HCT116 (cell line): ENCODE measurements at regions not wholly inside any gene's neighbourhood (a gene's known extent, or its start where the extent isn't known, plus 50 kb on each side); places are given as distances from the start of the nearest gene placed in this dataset.

ENCODE experiments used
- ATAC-seq: fragments of 200-7000 bp; cut with Tn5 transposase; 2 replicates; pipeline ENCODE4 v1.9.1; 2020; ENCODE audit warnings: mild to moderate bottlenecking, moderate library complexity
- BruUV-seq: library from RNA; stranded (reverse); fragments of 400-500 nt; replicated peaks from 2 replicates; lab custom pipeline; 2021; lab: Mats Ljungman, UMichigan
- CTCF ChIA-PET: fragments of 300-600 bp; sonication (Branson Sonifier 250); formaldehyde crosslinking; loops from one replicate; lab custom pipeline; 2021; ENCODE audit warnings: antibody characterized with exemption; lab: Charles Lee
- POLR2A ChIA-PET: fragments of 300-600, 350-600 bp; sonication (Branson Sonifier 250); formaldehyde crosslinking; loops from one replicate; lab custom pipeline; 2021; ENCODE audit warnings: antibody characterized with exemption; lab: Charles Lee
- RAD21 ChIA-PET, 2 experiments: fragments of 300-600 bp; sonication (Branson Sonifier 250); formaldehyde crosslinking; loops; one replicate each; lab custom pipeline; 2023; ENCODE audit warnings: low total read pairs in 2 of 2; ENCODE audit not compliant: uncharacterized antibody in 2 of 2, unreplicated experiment in 2 of 2, low non-redundant PET in 1 of 2; lab: Charles Lee
- DNase-seq: peaks from one replicate; pipeline ENCODE4 v3.0.0-alpha.2; 2010; ENCODE audit warnings: low read depth, low spot score
- H2AFZ ChIP-seq: fragments of 200-600 bp; shearing (Covaris generic), sonication (generic); 2 replicates; pipeline ENCODE4 v1.6.1; 2017; ENCODE audit warnings: low read depth, mixed run types, mixed read lengths, antibody characterized with exemption, low read length; ENCODE audit not compliant: poor library complexity, severe bottlenecking
- H3K27ac ChIP-seq: 2 replicates; pipeline ENCODE4 v1.5.1; 2012; ENCODE audit warnings: low read depth, low read length
- H3K27me3 ChIP-seq: fragments of 200-600 bp; sonication (generic); 2 replicates; pipeline ENCODE4 v1.6.1; 2016; ENCODE audit warnings: mixed run types, low read length, mixed read lengths; ENCODE audit not compliant: insufficient read depth
- H3K36me3 ChIP-seq, 2 experiments: fragments of 200-500 bp in 1 of 2; fragments of 200-600 bp in 1 of 2; sonication (Bioruptor generic) in 1 of 2; sonication (generic) in 1 of 2; 2 replicates each; pipeline versions ENCODE4 v1.5.1 to v1.6.1; 2014 to 2016; ENCODE audit warnings: low read length in 2 of 2, inconsistent platforms in 1 of 2, mixed read lengths in 1 of 2, mixed run types in 1 of 2; ENCODE audit not compliant: insufficient read depth in 2 of 2, control insufficient read depth in 1 of 2
- H3K4me1 ChIP-seq, 2 experiments: fragments of 200-600 bp in 1 of 2; sonication (generic) in 1 of 2; 2 replicates each; pipeline versions ENCODE4 v1.5.1 to v1.6.1; 2012 to 2017; ENCODE audit warnings: low read length in 2 of 2, inconsistent platforms in 1 of 2, mild to moderate bottlenecking in 1 of 2, mixed read lengths in 1 of 2, mixed run types in 1 of 2, moderate library complexity in 1 of 2; ENCODE audit not compliant: insufficient read depth in 2 of 2, control insufficient read depth in 1 of 2
- H3K4me2 ChIP-seq: fragments of 200-600 bp; sonication (generic); 2 replicates; pipeline ENCODE4 v1.6.1; 2017; ENCODE audit warnings: mixed run types, low read length, mixed read lengths
- H3K4me3 ChIP-seq, 2 experiments: fragments of 200-600 bp in 1 of 2; sonication (generic) in 1 of 2; replicated peaks in 1 of 2; 2 replicates each; pipeline ENCODE4 v1.5.1; 2011 to 2016; ENCODE audit warnings: low read length in 2 of 2, control low read depth in 1 of 2, low read depth in 1 of 2, mild to moderate bottlenecking in 1 of 2, mixed read lengths in 1 of 2, mixed run types in 1 of 2
- H3K79me2 ChIP-seq: fragments of 200-600 bp; sonication (generic); 2 replicates; pipeline ENCODE4 v1.6.1; 2017; ENCODE audit warnings: mild to moderate bottlenecking, mixed run types, low read length, moderate library complexity, mixed read lengths; ENCODE audit not compliant: insufficient read depth
- H3K9ac ChIP-seq: fragments of 200-600 bp; sonication (generic); 2 replicates; pipeline ENCODE4 v1.6.1; 2016; ENCODE audit warnings: low read length, mixed read lengths
- H3K9me2 ChIP-seq: fragments of 200-600 bp; sonication (generic), shearing (Covaris generic); 2 replicates; pipeline ENCODE4 v1.6.1; 2017; ENCODE audit warnings: mixed run types, mild to moderate bottlenecking, moderate library complexity; ENCODE audit not compliant: insufficient read depth
- H3K9me3 ChIP-seq, 2 experiments: fragments of 200-500 bp in 1 of 2; fragments of 200-600 bp in 1 of 2; sonication (Bioruptor generic) in 1 of 2; sonication (generic) in 1 of 2; 2 replicates each; pipeline ENCODE4 v1.6.1; 2014 to 2017; ENCODE audit warnings: low read length in 2 of 2, mixed read lengths in 2 of 2, inconsistent platforms in 1 of 2, low read depth in 1 of 2, mild to moderate bottlenecking in 1 of 2, mixed run types in 1 of 2, moderate library complexity in 1 of 2; ENCODE audit not compliant: control insufficient read depth in 1 of 2, insufficient read depth in 1 of 2
- H4K20me1 ChIP-seq: fragments of 200-600 bp; sonication (generic), shearing (Covaris generic); 2 replicates; pipeline ENCODE4 v1.6.1; 2017; ENCODE audit warnings: mixed run types, mild to moderate bottlenecking, moderate library complexity; ENCODE audit not compliant: insufficient read depth
- EGR1 ChIP-seq: IDR thresholded peaks from 2 replicates; pipeline ENCODE4 v1.6.1; 2012; ENCODE audit warnings: low read depth
- EZH2 ChIP-seq: fragments of 200-600 bp; sonication (generic); IDR thresholded peaks from 2 replicates; pipeline ENCODE4 v1.6.1; 2017; ENCODE audit warnings: antibody characterized with exemption, mixed run types
- EZH2phosphoT487 ChIP-seq: fragments of 200-600 bp; IDR thresholded peaks from 2 replicates; pipeline ENCODE4 v1.6.1; 2018; ENCODE audit warnings: antibody characterized with exemption, borderline replicate concordance
- FOSL1 ChIP-seq: IDR thresholded peaks from 2 replicates; pipeline ENCODE4 v1.6.1; 2012; ENCODE audit warnings: low read depth
- POLR2A ChIP-seq: IDR thresholded peaks from 2 replicates; pipeline ENCODE4 v1.7.0; 2011; ENCODE audit warnings: borderline replicate concordance; ENCODE audit not compliant: insufficient read depth, insufficient read length; ENCODE audit errors: extremely low read depth
- POLR2AphosphoS5 ChIP-seq: IDR thresholded peaks from 2 replicates; pipeline ENCODE4 v1.6.1; 2011; ENCODE audit warnings: mild to moderate bottlenecking, low read depth, low read length, moderate library complexity
- RAD21 ChIP-seq: IDR thresholded peaks from 2 replicates; pipeline ENCODE4 v1.6.1; 2012; ENCODE audit warnings: low read depth, mild to moderate bottlenecking
- SIN3A ChIP-seq: IDR thresholded peaks from 2 replicates; pipeline ENCODE4 v1.6.1; 2012; ENCODE audit warnings: low read depth
- SRF ChIP-seq: IDR thresholded peaks from 2 replicates; pipeline ENCODE4 v1.6.1; 2012; ENCODE audit warnings: low read depth
- TCF7L2 ChIP-seq: IDR thresholded peaks from 2 replicates; pipeline ENCODE4 v1.7.0; 2011; ENCODE audit warnings: borderline replicate concordance, inconsistent platforms; ENCODE audit not compliant: insufficient read depth, insufficient read length; ENCODE audit errors: extremely low read depth
- ZFX ChIP-seq: fragments of 450-650 bp; IDR thresholded peaks from 2 replicates; pipeline ENCODE4 v1.6.1; 2017
- ZNF274 ChIP-seq: fragments of 200-500 bp; sonication (Bioruptor generic); IDR thresholded peaks from 2 replicates; pipeline ENCODE4 v1.6.1; 2014; ENCODE audit warnings: mild to moderate bottlenecking, low read depth, low read length, inconsistent platforms
- intact Hi-C: fragments of 100-400 bp; cut with micrococcal nuclease; formaldehyde crosslinking; loops from 2 replicates; pipeline ENCODE4 v1.10.0; 2022
- TF ChIP-seq, protein P1 (sequence below), 3 experiments: fragments of 200-600 bp in 1 of 3; sonication (generic) in 1 of 3; IDR thresholded peaks in 2 of 3; conservative IDR thresholded peaks in 1 of 3; 2 replicates each; pipeline ENCODE4 v1.5.1; 2012 to 2017; ENCODE audit warnings: low read depth in 2 of 3, low read length in 2 of 3, antibody characterized with exemption in 1 of 3, borderline replicate concordance in 1 of 3, control low read depth in 1 of 3, mild to moderate bottlenecking in 1 of 3, mixed read lengths in 1 of 3, mixed run types in 1 of 3, moderate library complexity in 1 of 3; ENCODE audit not compliant: insufficient read depth in 1 of 3

- ChIA-PET CTCF (no interaction called here), RAD21 (interaction anchor here (0.5 to 0.6 kb wide), 2 partner anchors 34 to 975 kb away, joined by 3 to 4 read pairs; no protein-coding TSS in a partner anchor)
- no peak for DNase-seq
These were observed 52.6 kb upstream of the RUFY1 start for GRCh38 chr5:179497636-179498340.

GRCh38 chr5:179495906-179496455, 54.4 kb upstream of the RUFY1 start:
- Histone ChIP-seq H3K27me3 (no peaks in the 10 kb centered on the region), H3K9ac (no peak overlapping the region), H4K20me1 (no peaks in the 10 kb centered on the region), H3K9me2 (no peaks in the 10 kb centered on the region), H3K4me1 (no peaks in the 10 kb centered on the region), H2AFZ (no peak overlapping the region), H3K4me2 (no peak overlapping the region), H3K79me2 (no peaks in the 10 kb centered on the region), H3K27ac (no peak overlapping the region), H3K9me3 (no peaks in the 10 kb centered on the region), H3K36me3 (no peaks in the 10 kb centered on the region), H3K4me3 (no peak overlapping the region)
- BruUV-seq: no TSS peak
- intact Hi-C loops: loop anchor here (2.0 kb wide), 1 partner anchor 703 kb away; no protein-coding TSS in a partner anchor
- DNase-seq (no peak), ATAC-seq (no peak)
- ChIA-PET POLR2A (no interaction called here), RAD21 (no interaction called here), CTCF (no interaction called here)
- TF ChIP-seq, protein P1, sequence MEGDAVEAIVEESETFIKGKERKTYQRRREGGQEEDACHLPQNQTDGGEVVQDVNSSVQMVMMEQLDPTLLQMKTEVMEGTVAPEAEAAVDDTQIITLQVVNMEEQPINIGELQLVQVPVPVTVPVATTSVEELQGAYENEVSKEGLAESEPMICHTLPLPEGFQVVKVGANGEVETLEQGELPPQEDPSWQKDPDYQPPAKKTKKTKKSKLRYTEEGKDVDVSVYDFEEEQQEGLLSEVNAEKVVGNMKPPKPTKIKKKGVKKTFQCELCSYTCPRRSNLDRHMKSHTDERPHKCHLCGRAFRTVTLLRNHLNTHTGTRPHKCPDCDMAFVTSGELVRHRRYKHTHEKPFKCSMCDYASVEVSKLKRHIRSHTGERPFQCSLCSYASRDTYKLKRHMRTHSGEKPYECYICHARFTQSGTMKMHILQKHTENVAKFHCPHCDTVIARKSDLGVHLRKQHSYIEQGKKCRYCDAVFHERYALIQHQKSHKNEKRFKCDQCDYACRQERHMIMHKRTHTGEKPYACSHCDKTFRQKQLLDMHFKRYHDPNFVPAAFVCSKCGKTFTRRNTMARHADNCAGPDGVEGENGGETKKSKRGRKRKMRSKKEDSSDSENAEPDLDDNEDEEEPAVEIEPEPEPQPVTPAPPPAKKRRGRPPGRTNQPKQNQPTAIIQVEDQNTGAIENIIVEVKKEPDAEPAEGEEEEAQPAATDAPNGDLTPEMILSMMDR (IDR thresholded peaks at IDR 0.05 in 2 of 3, conservative IDR thresholded peaks at IDR 0.05 in 1 of 3; ENCODE audit: borderline replicate concordance in 1 of 3, insufficient read depth in 1 of 3, low read depth in 2 of 3, low read length in 2 of 3): peak in 1 of 3 experiments; percentile 33; a peak in 1 of 6 replicates
- no peak for TF ChIP-seq TCF7L2
- no peak for TF ChIP-seq EZH2phosphoT487
- peak; percentile 62 for TF ChIP-seq RAD21
- no peak for TF ChIP-seq FOSL1
- no peak for TF ChIP-seq ZNF274

More at GRCh38 chr5:179497636-179498340, 52.6 kb upstream of the RUFY1 start:
- Histone ChIP-seq H3K79me2 (no peaks in the 10 kb centered on the region), H3K27me3 (no peaks in the 10 kb centered on the region), H2AFZ (no peak overlapping the region), H3K4me3 (no peak overlapping the region), H3K4me2 (no peak overlapping the region), H3K9ac (no peak overlapping the region), H4K20me1 (no peaks in the 10 kb centered on the region), H3K36me3 (no peaks in the 10 kb centered on the region), H3K4me1 (no peaks in the 10 kb centered on the region), H3K9me3 (no peaks in the 10 kb centered on the region), H3K9me2 (no peaks in the 10 kb centered on the region), H3K27ac (no peak overlapping the region)
- no TSS peak for BruUV-seq
- TF ChIP-seq EZH2 (no peak), POLR2AphosphoS5 (no peak), POLR2A (no peak), SRF (no peak), FOSL1 (no peak), ZFX (no peak), ZNF274 (no peak), EGR1 (no peak), SIN3A (no peak)
- intact Hi-C loops: no loop called here
- POLR2A ChIA-PET: no interaction called here
- ATAC-seq: no peak
